Glomerular visceral epithelial cell (primary cell): ENCODE measurements at regions not wholly inside any gene's neighbourhood (a gene's known extent, or its start where the extent isn't known, plus 50 kb on each side); places are given as distances from the start of the nearest gene placed in this dataset.
A peak's percentile ranks its signal among the peaks of the same experiment; 100 is the strongest.
"Not testable (repeated sequence)": the region's sequence is repeated elsewhere in the genome, so short reads cannot be mapped to it uniquely, and the experiment has no call there.

Source experiments
- DNase-seq: peaks from one replicate; pipeline ENCODE4 v3.0.0-alpha.2; 2016; ENCODE audit errors: extremely low spot score

DNA sequence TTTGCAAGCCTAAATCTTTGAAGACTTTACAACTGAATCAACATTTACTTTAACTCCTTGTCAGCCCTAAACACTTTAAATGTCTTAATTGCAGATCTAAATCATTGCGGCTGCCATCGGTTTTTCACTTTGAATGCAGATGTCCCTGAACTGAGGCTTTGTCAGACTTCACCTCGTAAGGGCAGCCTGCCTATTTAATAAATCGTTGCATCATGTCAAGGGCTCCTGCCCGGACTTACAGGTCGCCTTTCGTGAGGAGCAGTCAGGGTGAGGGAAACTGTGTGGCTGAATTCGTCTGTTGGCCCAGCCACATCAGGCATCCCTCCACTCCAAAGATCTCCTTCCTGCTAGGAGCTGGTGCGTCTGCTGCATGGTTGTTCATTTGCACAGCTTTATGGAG lies 368.2 kb upstream of the NPVF start:
- DNase-seq = no peak

DNA sequence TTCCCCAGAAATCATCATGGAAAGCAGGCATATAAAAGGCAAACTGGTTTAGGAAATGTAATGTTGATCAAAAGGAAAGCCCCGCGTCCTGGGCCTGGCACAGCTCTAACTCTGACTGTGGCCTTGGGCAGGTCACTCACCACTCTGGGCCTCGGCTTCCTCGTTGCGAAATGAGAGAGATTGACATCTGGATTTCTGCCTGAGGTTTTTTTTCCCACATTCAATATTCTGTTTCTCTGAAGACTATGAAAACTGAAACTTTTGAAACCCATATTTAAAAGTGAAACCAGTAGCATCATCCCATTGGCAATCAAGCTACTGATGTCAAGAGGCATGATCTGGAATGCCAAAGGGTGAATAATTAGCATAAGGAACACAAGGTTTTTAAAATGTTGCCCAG lies 369.7 kb upstream of the NPVF start:
- no peak for DNase-seq

- no peak for DNase-seq
These were observed 370.5 kb upstream of the NPVF start for GRCh38 chr7:25598765-25599164.

GRCh38 chr7:25600262-25600920 lies 372.1 kb upstream of the NPVF start:
- DNase-seq = no peak

DNA sequence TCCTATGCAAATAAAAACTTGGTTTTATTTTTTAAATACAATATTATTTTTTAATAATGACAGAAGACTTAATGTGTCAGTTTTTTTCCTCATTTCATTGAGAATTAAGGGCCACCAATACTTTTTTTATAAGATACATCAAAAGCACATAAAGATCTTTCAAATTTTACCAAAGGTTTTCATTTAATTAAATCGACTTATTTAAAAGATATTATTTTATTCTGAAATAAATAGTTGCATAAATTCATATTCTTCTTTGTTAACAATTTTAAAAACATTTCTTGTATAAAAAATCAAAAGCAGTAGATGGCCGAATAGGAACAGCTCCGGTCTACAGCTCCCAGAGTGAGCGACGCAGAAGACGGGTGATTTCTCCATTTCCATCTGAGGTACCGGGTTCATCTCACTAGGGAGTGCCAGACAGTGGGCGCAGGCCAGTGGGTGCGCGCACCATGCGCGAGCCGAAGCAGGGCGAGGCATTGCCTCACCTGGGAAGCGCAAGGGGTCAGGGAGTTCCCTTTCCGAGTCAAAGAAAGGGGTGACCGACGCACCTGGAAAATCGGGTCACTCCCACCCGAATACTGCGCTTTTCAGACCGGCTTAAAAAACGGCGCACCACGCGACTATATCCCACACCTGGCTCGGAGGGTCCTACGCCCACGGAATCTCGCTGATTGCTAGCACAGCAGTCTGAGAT lies 374.6 kb upstream of the NPVF start:
- DNase-seq = not testable (repeated sequence)

- not testable (repeated sequence) for DNase-seq
These were observed 375.1 kb upstream of the NPVF start for GRCh38 chr7:25603427-25603740.

- DNase-seq = no peak
These were observed 382.9 kb upstream of the NPVF start for GRCh38 chr7:25611196-25611595.

- no peak for DNase-seq
These were observed 385.6 kb upstream of the NPVF start for GRCh38 chr7:25613912-25614311.

GRCh38 chr7:25614415-25614814 lies 386.1 kb upstream of the NPVF start:
- DNase-seq = no peak

DNA sequence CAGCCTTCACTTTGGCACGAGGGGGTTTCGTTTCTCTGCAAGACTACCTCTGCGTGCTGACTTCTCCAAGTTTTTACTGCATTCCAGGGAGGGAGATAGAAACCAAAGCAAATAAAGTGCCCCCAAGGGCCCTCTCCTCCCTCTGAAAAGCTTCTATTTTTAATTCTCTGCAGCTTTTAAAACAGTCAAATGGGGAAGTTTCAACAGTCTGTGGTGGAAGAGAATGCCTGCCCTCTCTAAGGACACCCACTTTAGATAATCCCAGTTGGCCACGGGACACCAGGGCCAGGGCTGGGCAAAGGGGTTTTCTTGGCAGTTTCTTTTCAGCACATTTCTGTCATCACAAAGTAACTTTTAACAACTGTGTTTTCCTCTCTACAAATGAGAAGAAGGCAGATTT lies 386.7 kb upstream of the NPVF start:
- no peak for DNase-seq

- peak; percentile 11 for DNase-seq
These were observed 387.3 kb upstream of the NPVF start for GRCh38 chr7:25615593-25615992.

GRCh38 chr7:25617214-25617613 lies 388.9 kb upstream of the NPVF start:
- no peak for DNase-seq

GRCh38 chr7:25617673-25618072 lies 389.4 kb upstream of the NPVF start:
- DNase-seq = no peak

DNA sequence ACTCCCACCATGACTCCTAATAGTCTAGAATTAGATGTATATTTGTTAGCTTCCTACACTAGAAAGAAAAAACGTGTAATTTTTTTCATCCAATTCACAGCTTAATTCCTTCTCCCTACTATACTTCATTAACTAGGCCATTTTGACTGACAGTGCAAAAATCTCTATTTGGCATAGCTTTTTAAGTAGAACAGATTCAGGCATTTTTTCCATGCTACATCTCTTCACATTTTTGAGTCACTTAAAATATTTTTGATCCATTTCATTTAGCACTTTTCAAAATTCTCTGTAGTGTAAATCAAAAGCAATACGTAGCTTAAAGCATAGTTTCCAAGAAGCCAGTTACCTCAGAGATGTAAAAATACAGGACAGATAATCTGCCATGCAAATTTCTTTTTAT lies 391.1 kb upstream of the NPVF start:
- DNase-seq = no peak

DNA sequence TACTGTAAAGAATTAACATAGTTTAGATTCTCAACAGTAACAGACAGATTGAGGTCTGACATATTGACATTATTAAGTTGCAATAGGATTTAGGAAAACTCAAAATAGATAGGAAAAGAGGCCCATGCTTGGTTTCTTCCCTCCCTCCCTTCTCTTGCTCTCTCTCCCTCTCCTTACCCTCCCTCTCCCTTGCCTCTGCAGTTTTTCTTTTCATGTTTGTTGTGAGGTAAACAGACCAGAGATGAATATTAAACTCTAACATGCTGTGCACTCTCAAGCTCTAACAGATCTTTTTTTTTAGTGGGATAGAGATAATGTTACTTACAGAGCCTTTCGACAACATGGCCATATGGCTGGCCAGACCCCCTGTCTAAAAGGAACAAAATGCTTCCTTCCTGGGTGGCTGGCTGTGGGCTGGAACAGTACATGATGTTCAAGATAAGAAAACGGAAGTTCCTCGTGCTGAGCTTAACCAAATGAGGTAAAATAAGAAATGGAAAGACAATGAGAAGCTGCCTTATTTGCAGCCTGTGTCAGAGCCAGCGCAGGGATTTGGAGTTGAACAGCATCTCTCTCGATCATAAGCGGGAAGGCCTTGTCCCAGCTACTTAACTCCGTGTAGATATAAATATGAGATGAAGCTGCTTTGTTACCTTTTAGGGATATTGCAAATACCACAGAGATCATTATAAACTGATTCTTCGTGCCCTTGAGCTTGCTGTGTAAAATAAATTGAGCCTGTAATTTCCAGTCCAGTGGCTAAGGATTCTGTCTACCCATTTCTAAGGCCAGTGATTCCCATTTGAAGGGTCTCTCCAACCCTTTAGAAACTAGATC lies 391.9 kb upstream of the NPVF start:
- no peak for DNase-seq

- no peak for DNase-seq
These were observed 393.7 kb upstream of the NPVF start for GRCh38 chr7:25621993-25622392.

DNA sequence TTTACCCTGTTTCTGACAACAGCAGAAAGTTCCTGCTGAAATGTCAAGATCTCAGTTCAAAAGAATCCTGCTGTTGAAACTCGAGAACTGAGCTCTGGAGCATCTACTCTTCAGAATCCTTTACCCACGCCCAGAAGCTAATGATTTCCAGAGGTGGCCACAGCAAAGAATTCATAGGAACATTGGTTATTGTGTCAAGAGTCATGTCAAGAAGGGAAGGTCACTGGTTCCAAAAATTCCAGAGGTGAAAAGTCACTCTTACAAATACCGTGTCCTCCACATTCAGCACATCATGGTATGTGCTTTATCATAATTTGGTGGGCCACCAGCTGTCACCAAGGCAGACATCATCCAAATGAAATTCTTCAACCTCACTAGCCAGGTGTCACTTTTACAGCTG lies 394.4 kb upstream of the NPVF start:
- peak; percentile 5 for DNase-seq

GRCh38 chr7:25624051-25624450 lies 395.8 kb upstream of the NPVF start:
- no peak for DNase-seq

- no peak for DNase-seq
These were observed 396.5 kb upstream of the NPVF start for GRCh38 chr7:25624833-25625232.

- no peak for DNase-seq
These were observed 397.2 kb upstream of the NPVF start for GRCh38 chr7:25625306-25625992.

GRCh38 chr7:25626451-25627131 lies 398.3 kb upstream of the NPVF start:
- no peak for DNase-seq

GRCh38 chr7:25628446-25628845 lies 400.2 kb upstream of the NPVF start:
- DNase-seq = no peak
